GM12874 (cell line): ENCODE measurements at regions not wholly inside any gene's neighbourhood (a gene's known extent, or its start where the extent isn't known, plus 50 kb on each side); places are given as distances from the start of the nearest gene placed in this dataset.

Experiments
- CTCF ChIP-seq: IDR thresholded peaks from 2 replicates; pipeline ENCODE4 v1.5.1; 2011; ENCODE audit warnings: low read depth, mild to moderate bottlenecking, control low read depth, low read length, moderate library complexity; ENCODE audit not compliant: insufficient read depth

GRCh38 chr3:188975600-188976314, 196.0 kb upstream of the TPRG1 start:
- TF ChIP-seq CTCF, result no peak

DNA sequence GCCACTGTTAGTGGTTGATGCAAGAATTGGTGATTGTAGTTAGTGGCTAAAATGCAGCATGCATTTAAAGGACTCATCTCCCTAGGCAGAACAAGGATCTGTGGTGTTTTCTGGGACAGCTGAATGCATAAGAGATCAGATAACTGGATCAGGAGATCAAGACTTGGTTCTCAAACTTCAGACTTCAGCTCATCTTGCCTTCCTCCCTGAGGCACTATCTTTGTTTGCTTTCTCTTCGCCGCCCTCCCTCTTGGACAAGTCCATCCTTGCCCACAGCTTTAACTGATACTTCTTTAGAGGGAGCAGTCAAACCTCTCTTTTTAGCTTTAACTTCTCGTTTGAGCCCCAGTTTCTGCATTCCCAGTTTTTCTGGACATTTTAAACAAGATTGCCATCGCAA, 195.4 kb upstream of the TPRG1 start:
- no peak for TF ChIP-seq CTCF

DNA sequence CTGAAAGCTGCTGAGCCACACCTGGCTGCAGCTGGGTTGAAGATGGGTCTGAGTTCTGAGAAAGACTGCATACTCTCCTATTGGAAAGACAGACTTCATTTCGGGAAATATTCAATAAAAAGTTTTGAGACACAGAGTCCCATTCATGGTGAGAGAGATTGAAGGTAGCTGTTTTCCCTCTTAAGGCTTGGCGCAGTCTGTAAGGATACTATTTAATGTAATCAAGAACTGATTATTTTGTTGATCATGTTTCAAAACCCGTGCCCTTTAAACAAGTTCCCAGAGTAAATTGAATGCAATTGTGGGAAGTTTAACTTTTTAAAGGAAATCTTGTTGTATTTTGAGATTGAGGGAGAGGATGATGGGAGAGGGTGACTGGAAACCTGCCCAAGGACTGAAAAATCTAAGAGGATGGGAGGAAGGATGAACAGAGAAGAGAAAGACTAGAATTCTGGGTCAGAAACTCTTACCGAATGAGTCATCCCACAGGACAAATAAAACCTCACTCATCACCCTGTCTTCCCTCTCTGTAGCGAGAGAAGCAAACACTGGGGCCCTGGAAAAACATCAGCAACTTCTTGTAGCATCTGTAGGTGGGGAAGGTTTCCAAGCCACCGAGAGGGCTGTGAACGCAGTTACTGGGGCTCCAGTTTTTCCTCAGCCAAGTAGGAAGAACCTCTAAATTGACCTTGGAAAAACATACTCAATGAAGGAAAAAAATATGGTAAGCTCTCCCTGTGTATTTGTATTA, 193.2 kb upstream of the TPRG1 start:
- no peak for TF ChIP-seq CTCF

GRCh38 chr3:188979248-188979647, 192.5 kb upstream of the TPRG1 start:
- TF ChIP-seq CTCF, result no peak

DNA sequence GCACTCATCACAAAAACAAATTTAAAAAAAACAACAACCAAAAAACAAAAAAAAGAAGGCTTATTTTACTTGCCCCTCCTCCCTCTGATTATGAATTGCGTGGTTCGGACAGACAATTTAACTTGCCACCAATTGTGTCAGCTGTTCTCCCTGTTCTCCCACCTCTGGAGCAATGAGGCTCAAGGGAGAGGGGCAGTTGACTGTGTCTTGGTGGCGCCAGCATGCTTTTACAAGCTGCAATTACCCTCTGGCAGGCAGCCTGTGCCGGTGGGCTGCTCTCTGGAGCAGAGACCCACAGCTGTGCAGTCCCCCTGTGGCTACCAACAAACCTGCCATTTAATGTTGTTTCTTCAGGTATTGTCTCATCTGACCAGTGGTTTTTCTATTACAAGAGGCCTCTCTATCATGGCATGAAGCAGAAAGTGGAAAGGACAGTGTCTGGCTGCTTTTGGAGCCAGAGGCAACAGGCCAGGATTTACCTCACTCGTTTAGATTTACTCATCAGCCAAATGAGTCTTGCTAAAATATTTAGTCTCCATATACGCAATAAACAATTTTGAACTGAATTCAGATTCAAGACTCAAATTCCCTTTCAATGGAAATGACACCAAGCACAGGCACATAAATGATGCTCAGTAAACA, 192.0 kb upstream of the TPRG1 start:
- TF ChIP-seq CTCF, result no peak

- TF ChIP-seq CTCF, result no peak
Measured at GRCh38 chr3:188993181-188993580, 178.6 kb upstream of the TPRG1 start.

DNA sequence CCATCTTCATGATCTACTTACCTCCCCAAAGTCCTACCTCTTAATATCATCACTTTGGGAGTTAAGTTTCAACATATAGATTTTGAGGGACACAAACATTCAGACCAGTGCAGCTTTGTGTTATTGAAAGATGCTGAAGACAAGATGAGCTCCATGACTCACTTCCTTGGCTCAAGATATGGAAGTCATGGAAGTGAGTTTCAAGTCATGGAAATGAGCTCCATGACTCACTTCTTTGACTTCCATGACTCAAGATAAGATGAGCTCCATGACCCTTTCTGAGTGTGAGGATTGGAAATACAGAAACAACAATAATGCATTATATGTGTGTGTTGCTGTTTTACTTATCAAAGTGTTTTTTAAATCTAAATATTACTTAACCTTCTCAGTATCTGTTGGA, 170.2 kb upstream of the TPRG1 start:
- TF ChIP-seq CTCF, result no peak
